IPS DF 4.7 (cell line): ENCODE measurements at regions not wholly inside any gene's neighbourhood (a gene's known extent, or its start where the extent isn't known, plus 50 kb on each side); places are given as distances from the start of the nearest gene placed in this dataset.
"Not testable (repeated sequence)": the region's sequence is repeated elsewhere in the genome, so short reads cannot be mapped to it uniquely, and the experiment has no call there.

Experiments
- DNase-seq: peaks from one replicate; pipeline ENCODE4 v3.0.0-alpha.2; 2013; ENCODE audit warnings: low spot score; ENCODE audit errors: extremely low read depth

GRCh38 chr1:119191325-119191724 is 50.9 kb upstream of the WARS2 start:
- no peak for DNase-seq

- no peak for DNase-seq
Observed at GRCh38 chr1:119204197-119204960, 63.9 kb upstream of the WARS2 start.

- DNase-seq = no peak
Observed at GRCh38 chr1:119204961-119205357, 64.5 kb upstream of the WARS2 start.

GRCh38 chr1:119209061-119209460 is 68.6 kb upstream of the WARS2 start:
- DNase-seq = no peak

- DNase-seq = no peak
Observed at GRCh38 chr1:119209596-119210295, 69.3 kb upstream of the WARS2 start.

- DNase-seq = no peak
Observed at GRCh38 chr1:119210296-119210649, 69.8 kb upstream of the WARS2 start.

GRCh38 chr1:119213213-119213612 is 72.8 kb upstream of the WARS2 start:
- DNase-seq = not testable (repeated sequence)

- not testable (repeated sequence) for DNase-seq
Observed at GRCh38 chr1:119214961-119215360, 74.5 kb upstream of the WARS2 start.

- DNase-seq = no peak
Observed at GRCh38 chr1:119217309-119217828, 76.9 kb upstream of the WARS2 start.

- DNase-seq = no peak
Observed at GRCh38 chr1:119219711-119220110, 79.3 kb upstream of the WARS2 start.

GRCh38 chr1:119220991-119221390 is 80.5 kb upstream of the WARS2 start:
- DNase-seq = no peak

GRCh38 chr1:119222271-119222670 is 81.8 kb upstream of the WARS2 start:
- no peak for DNase-seq

GRCh38 chr1:119225265-119225664 is 84.8 kb upstream of the WARS2 start:
- no peak for DNase-seq

- DNase-seq = no peak
Observed at GRCh38 chr1:119225831-119226230, 85.4 kb upstream of the WARS2 start.

- no peak for DNase-seq
Observed at GRCh38 chr1:119226321-119226720, 85.9 kb upstream of the WARS2 start.

- no peak for DNase-seq
Observed at GRCh38 chr1:119226913-119227312, 86.5 kb upstream of the WARS2 start.

- DNase-seq = no peak
Observed at GRCh38 chr1:119227456-119227855, 87.0 kb upstream of the WARS2 start.

GRCh38 chr1:119228335-119229080 is 88.1 kb upstream of the WARS2 start:
- no peak for DNase-seq

GRCh38 chr1:119235120-119235519 is 94.7 kb upstream of the WARS2 start:
- no peak for DNase-seq

GRCh38 chr1:119245881-119246280 is 105.4 kb upstream of the WARS2 start:
- DNase-seq = no peak

GRCh38 chr1:119249283-119249682 is 108.8 kb upstream of the WARS2 start:
- DNase-seq = no peak

- DNase-seq = no peak
Observed at GRCh38 chr1:119250299-119250698, 109.8 kb upstream of the WARS2 start.
